Loucy (cell line): ENCODE measurements at regions not wholly inside any gene's neighbourhood (a gene's known extent, or its start where the extent isn't known, plus 50 kb on each side); places are given as distances from the start of the nearest gene placed in this dataset.

Experiments used
- H2AFZ ChIP-seq: fragments of 200-600 bp; sonication (generic); 2 replicates; pipeline ENCODE4 v1.6.0; 2016; ENCODE audit warnings: antibody characterized with exemption, mild to moderate bottlenecking, low read length, moderate library complexity
- H3F3A ChIP-seq: fragments of 200-600 bp; 2 replicates; pipeline ENCODE4 v1.6.0; 2016; ENCODE audit warnings: antibody characterized with exemption, low read depth, mild to moderate bottlenecking
- H3K27me3 ChIP-seq: fragments of 200-600 bp; sonication (generic); 2 replicates; pipeline ENCODE4 v1.6.1; 2014; ENCODE audit warnings: low read length, mild to moderate bottlenecking; ENCODE audit not compliant: insufficient read depth, poor library complexity, severe bottlenecking
- H3K36me3 ChIP-seq: fragments of 200-600 bp; sonication (generic); 2 replicates; pipeline ENCODE4 v1.6.1; 2016; ENCODE audit warnings: low read length; ENCODE audit not compliant: insufficient read depth
- H3K4me1 ChIP-seq: fragments of 200-600 bp; sonication (generic); 2 replicates; pipeline ENCODE4 v1.5.1; 2014; ENCODE audit warnings: low read length, mild to moderate bottlenecking; ENCODE audit not compliant: insufficient read depth, poor library complexity, severe bottlenecking
- H3K4me2 ChIP-seq: fragments of 200-600 bp; sonication (generic); 2 replicates; pipeline ENCODE4 v1.6.0; 2014; ENCODE audit warnings: antibody characterized with exemption, low read length, low read depth, mild to moderate bottlenecking; ENCODE audit not compliant: poor library complexity, severe bottlenecking
- H3K4me3 ChIP-seq: fragments of 200-600 bp; sonication (generic); 2 replicates; pipeline ENCODE4 v1.5.1; 2014; ENCODE audit warnings: low read length, mild to moderate bottlenecking, mixed read lengths; ENCODE audit not compliant: poor library complexity, severe bottlenecking
- H3K79me2 ChIP-seq: fragments of 200-600 bp; sonication (generic); 2 replicates; pipeline ENCODE4 v1.6.1; 2014; ENCODE audit warnings: low read length; ENCODE audit not compliant: insufficient read depth
- H3K9ac ChIP-seq: fragments of 200-600 bp; sonication (generic); 2 replicates; pipeline ENCODE4 v1.6.0; 2014; ENCODE audit warnings: mild to moderate bottlenecking, low read depth, low read length, moderate library complexity; ENCODE audit not compliant: poor library complexity, severe bottlenecking
- H3K9me2 ChIP-seq: fragments of 200-600 bp; sonication (generic); replicated peaks from 2 replicates; pipeline ENCODE4 v1.6.1; 2016; ENCODE audit warnings: low read depth, low read length, mixed read lengths
- H3K9me3 ChIP-seq: fragments of 200-600 bp; sonication (generic); 2 replicates; pipeline ENCODE4 v1.6.1; 2014; ENCODE audit warnings: mild to moderate bottlenecking, antibody characterized with exemption, low read length, low read depth; ENCODE audit not compliant: insufficient read depth
- H4K20me1 ChIP-seq: fragments of 200-600 bp; sonication (generic); 2 replicates; pipeline ENCODE4 v1.6.0; 2014; ENCODE audit warnings: antibody characterized with exemption, low read length, mild to moderate bottlenecking; ENCODE audit not compliant: insufficient read depth, poor library complexity, severe bottlenecking
- EZH2phosphoT487 ChIP-seq: fragments of 200-600 bp; IDR thresholded peaks from 2 replicates; pipeline ENCODE4 v1.6.1; 2018; ENCODE audit warnings: antibody characterized with exemption, mild to moderate bottlenecking, moderate library complexity, borderline replicate concordance
- TF ChIP-seq, protein P1 (sequence below): fragments of 200-600 bp; sonication (generic); conservative IDR thresholded peaks from 2 replicates; pipeline ENCODE4 v1.5.1; 2014; ENCODE audit warnings: mild to moderate bottlenecking, antibody characterized with exemption, low read length

DNA sequence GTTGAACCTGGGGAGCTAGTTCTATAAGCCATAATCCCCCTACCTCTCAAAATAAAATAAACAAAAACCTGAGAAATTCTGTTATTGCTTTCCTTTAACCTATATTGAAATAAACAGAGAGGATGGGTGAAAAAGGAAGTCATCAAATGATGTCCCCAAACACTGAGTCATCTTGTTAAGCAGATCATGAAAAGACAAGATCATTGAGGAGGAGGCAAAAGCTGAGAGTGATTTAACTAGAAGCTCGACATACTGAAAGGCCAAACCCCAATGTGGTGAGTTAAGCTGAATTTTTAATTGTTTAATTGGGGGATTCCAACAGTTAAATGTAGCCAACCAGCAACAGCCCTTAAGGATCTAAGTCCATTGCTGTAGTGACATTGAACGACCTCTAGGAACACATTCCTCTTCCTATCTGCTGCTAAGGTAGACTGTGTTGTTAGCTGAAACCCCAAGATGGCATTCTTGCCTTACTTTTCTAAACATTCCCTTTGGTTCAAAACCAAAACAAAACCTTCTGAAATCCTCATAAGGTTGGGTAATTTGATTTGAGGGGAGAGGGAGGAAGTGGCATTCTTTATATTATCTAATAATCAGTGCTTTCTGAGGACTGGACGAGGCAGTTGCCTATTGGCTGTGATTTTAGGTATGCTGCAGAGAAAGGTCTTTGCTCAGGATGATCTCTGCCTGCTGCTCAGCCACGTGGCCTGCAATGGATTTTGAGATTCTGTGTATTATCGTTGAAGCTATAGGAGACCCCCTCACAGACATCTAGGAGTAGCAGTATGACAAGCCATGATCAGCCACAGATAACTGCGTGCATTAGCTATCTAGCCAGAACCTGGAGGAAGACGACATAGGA is 62.7 kb upstream of the BNIP2 start:
- no peaks in the 10 kb centered on the region for H3F3A ChIP-seq
- no peaks in the 10 kb centered on the region for H3K36me3 ChIP-seq
- H3K9me2 ChIP-seq = no peaks in the 10 kb centered on the region

DNA sequence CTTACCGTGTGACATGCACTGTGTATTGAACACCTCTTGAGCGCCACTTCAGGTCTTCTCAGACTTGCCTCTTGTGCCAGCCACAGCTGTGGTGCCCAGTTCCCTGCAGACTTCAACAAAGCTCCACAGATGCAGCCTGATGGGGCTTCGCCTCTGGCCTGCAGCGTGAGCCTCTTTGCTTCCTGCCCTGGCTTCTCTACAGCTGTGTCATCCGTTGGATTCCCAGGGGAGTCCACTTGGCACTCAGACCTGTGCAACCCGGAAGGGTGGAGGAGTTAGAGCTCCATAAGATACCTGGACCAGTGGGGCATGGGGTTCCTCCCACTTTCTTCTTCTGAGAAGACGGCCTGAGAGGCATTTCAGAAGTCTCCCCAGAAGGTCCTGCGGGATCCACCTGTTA is 57.7 kb upstream of the BNIP2 start:
- no peak overlapping the region for H3K9ac ChIP-seq
- no peaks in the 10 kb centered on the region; the same call in 1 of the 2 replicates for H3K9me3 ChIP-seq
- H3K9me2 ChIP-seq = no peaks in the 10 kb centered on the region
- no peaks in the 10 kb centered on the region for H3K79me2 ChIP-seq
- H3K4me3 ChIP-seq = no peak overlapping the region
- no peaks in the 10 kb centered on the region for H3F3A ChIP-seq
- TF ChIP-seq, protein P1, sequence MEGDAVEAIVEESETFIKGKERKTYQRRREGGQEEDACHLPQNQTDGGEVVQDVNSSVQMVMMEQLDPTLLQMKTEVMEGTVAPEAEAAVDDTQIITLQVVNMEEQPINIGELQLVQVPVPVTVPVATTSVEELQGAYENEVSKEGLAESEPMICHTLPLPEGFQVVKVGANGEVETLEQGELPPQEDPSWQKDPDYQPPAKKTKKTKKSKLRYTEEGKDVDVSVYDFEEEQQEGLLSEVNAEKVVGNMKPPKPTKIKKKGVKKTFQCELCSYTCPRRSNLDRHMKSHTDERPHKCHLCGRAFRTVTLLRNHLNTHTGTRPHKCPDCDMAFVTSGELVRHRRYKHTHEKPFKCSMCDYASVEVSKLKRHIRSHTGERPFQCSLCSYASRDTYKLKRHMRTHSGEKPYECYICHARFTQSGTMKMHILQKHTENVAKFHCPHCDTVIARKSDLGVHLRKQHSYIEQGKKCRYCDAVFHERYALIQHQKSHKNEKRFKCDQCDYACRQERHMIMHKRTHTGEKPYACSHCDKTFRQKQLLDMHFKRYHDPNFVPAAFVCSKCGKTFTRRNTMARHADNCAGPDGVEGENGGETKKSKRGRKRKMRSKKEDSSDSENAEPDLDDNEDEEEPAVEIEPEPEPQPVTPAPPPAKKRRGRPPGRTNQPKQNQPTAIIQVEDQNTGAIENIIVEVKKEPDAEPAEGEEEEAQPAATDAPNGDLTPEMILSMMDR = no peak
- no peak for TF ChIP-seq EZH2phosphoT487
- H3K4me1 ChIP-seq = peaks cover 4% of the 10 kb centered on the region
- H3K27me3 ChIP-seq = no peaks in the 10 kb centered on the region
- no peaks in the 10 kb centered on the region for H3K36me3 ChIP-seq
- no peaks in the 10 kb centered on the region for H4K20me1 ChIP-seq
- no peak overlapping the region for H2AFZ ChIP-seq
- H3K4me2 ChIP-seq = no peak overlapping the region

More for the DNA sequence above, 62.7 kb upstream of the BNIP2 start:
- no peak overlapping the region for H3K4me3 ChIP-seq
- H3K27me3 ChIP-seq = no peaks in the 10 kb centered on the region
- no peaks in the 10 kb centered on the region for H4K20me1 ChIP-seq
- peaks cover 4% of the 10 kb centered on the region for H3K4me1 ChIP-seq
- no peak overlapping the region for H2AFZ ChIP-seq
- H3K9me3 ChIP-seq = no peaks in the 10 kb centered on the region
- peak overlapping the region; percentile 4 for H3K4me2 ChIP-seq
- H3K79me2 ChIP-seq = no peaks in the 10 kb centered on the region
- no peak for TF ChIP-seq EZH2phosphoT487
- TF ChIP-seq, protein P1 = peak; percentile 98
- H3K9ac ChIP-seq = peak overlapping the region; percentile 3

DNA sequence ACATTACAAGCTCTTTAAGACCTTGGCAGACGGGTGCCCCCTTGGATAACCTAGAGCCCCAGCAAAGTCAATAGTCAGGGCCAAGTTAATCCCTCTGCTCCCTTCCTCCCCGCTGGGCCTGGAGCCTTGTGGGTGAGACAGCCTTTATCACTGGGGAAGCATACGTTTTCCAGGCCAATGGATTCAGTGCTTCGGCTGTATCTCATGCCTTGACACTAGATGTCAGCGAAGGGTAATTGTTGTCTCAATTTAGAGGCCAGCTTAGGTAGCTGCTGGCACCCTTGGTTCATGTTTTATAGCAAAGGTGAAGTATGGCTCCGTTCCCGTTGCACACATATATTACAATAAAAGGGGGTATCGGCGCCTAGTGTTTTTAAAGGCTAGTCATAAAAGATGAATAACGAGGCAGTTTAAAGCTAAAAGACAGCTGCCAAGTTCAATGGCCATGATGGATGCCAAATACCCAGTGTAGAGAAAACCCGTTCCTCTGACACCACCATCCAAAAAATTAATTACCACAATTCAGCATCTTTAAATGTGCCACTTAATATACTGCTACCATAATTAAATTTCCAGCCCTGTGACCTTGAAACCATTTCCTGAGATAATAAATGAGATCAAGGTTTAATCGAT is 52.3 kb upstream of the BNIP2 start:
- no peaks in the 10 kb centered on the region for H3K9me2 ChIP-seq
- H3K27me3 ChIP-seq = no peaks in the 10 kb centered on the region
- no peaks in the 10 kb centered on the region for H3F3A ChIP-seq
- no peak overlapping the region for H3K4me2 ChIP-seq
- no peaks in the 10 kb centered on the region; the same call in 1 of the 2 replicates for H3K9me3 ChIP-seq
- no peak overlapping the region for H3K9ac ChIP-seq
- H3K4me1 ChIP-seq = no peaks in the 10 kb centered on the region
- H3K79me2 ChIP-seq = no peaks in the 10 kb centered on the region
- H2AFZ ChIP-seq = no peak overlapping the region
- no peak for TF ChIP-seq EZH2phosphoT487
- TF ChIP-seq, protein P1 = peak; percentile 74
- no peak overlapping the region for H3K4me3 ChIP-seq
- no peaks in the 10 kb centered on the region for H3K36me3 ChIP-seq
- no peaks in the 10 kb centered on the region for H4K20me1 ChIP-seq
